ENCODE measurements at regions not wholly inside any gene's neighbourhood (a gene's known extent, or its start where the extent isn't known, plus 50 kb on each side); places are given as distances from the start of the nearest gene placed in this dataset.
A peak's percentile ranks its signal among the peaks of the same experiment; 100 is the strongest.
"Not testable (repeated sequence)": the region's sequence is repeated elsewhere in the genome, so short reads cannot be mapped to it uniquely, and the experiment has no call there.

- no peak for DNase-seq
Observed at GRCh38 chr6:168960551-168961263, 292.9 kb downstream of the THBS2 start.

- no peak for DNase-seq
Observed at GRCh38 chr6:168959696-168960095, 293.9 kb downstream of the THBS2 start.

- peak; percentile 12 for DNase-seq
Observed at GRCh38 chr6:168956884-168957730, 296.5 kb downstream of the THBS2 start.

- DNase-seq, result no peak
Observed at GRCh38 chr6:168956141-168956838, 297.4 kb downstream of the THBS2 start.

GRCh38 chr6:168953461-168953860, 300.2 kb downstream of the THBS2 start:
- DNase-seq, result no peak

- DNase-seq, result no peak
Observed at GRCh38 chr6:168951217-168951616, 302.4 kb downstream of the THBS2 start.

GRCh38 chr6:168950858-168951214, 302.8 kb downstream of the THBS2 start:
- DNase-seq, result no peak

- DNase-seq, result no peak
Observed at GRCh38 chr6:168949981-168950857, 303.4 kb downstream of the THBS2 start.

GRCh38 chr6:168948990-168949531, 304.6 kb downstream of the THBS2 start:
- no peak for DNase-seq

- DNase-seq, result no peak
Observed at GRCh38 chr6:168948002-168948401, 305.6 kb downstream of the THBS2 start.

GRCh38 chr6:168943231-168943905, 310.3 kb downstream of the THBS2 start:
- DNase-seq, result no peak

GRCh38 chr6:168942646-168943045, 311.0 kb downstream of the THBS2 start:
- no peak for DNase-seq

- DNase-seq, result no peak
Observed at GRCh38 chr6:168941036-168941435, 312.6 kb downstream of the THBS2 start.

- no peak for DNase-seq
Observed at GRCh38 chr6:168939796-168940195, 313.9 kb downstream of the THBS2 start.

GRCh38 chr6:168939041-168939440, 314.6 kb downstream of the THBS2 start:
- no peak for DNase-seq

- no peak for DNase-seq
Observed at GRCh38 chr6:168938546-168938945, 315.1 kb downstream of the THBS2 start.

- no peak for DNase-seq
Observed at GRCh38 chr6:168937054-168937453, 316.6 kb downstream of the THBS2 start.

- DNase-seq, result no peak
Observed at GRCh38 chr6:168935628-168936010, 318.0 kb downstream of the THBS2 start.

GRCh38 chr6:168934660-168935627, 318.7 kb downstream of the THBS2 start:
- DNase-seq, result no peak

GRCh38 chr6:168932171-168932570, 321.5 kb downstream of the THBS2 start:
- DNase-seq, result not testable (repeated sequence)

- not testable (repeated sequence) for DNase-seq
Observed at GRCh38 chr6:168931072-168931471, 322.6 kb downstream of the THBS2 start.

Measured in activated gamma-delta T cell treated with Interleukin-2 at 50 U/mL for 16 hours (primary cell).